ENCODE measurements at regions not wholly inside any gene's neighbourhood (a gene's known extent, or its start where the extent isn't known, plus 50 kb on each side); places are given as distances from the start of the nearest gene placed in this dataset.
"Not testable (repeated sequence)": the region's sequence is repeated elsewhere in the genome, so short reads cannot be mapped to it uniquely, and the experiment has no call there.

GRCh38 chr4:120314969-120315368, 248.3 kb upstream of the MAD2L1 start:
- DNase-seq (ENCODE audit: low read depth, low spot score) = peak; percentile 16

- peak; percentile 23 for DNase-seq (ENCODE audit: low read depth, low spot score)
Observed at GRCh38 chr4:120304801-120305200, 238.2 kb upstream of the MAD2L1 start.

- DNase-seq (ENCODE audit: low read depth, low spot score) = no peak
Observed at GRCh38 chr4:120299631-120300030, 233.0 kb upstream of the MAD2L1 start.

GRCh38 chr4:120293341-120293740, 226.7 kb upstream of the MAD2L1 start:
- peak; percentile 87 for DNase-seq (ENCODE audit: low read depth, low spot score)

GRCh38 chr4:120291541-120291940, 224.9 kb upstream of the MAD2L1 start:
- DNase-seq (ENCODE audit: low read depth, low spot score) = no peak

- DNase-seq (ENCODE audit: low read depth, low spot score) = no peak
Observed at GRCh38 chr4:120290553-120290952, 223.9 kb upstream of the MAD2L1 start.

GRCh38 chr4:120286813-120287212, 220.2 kb upstream of the MAD2L1 start:
- no peak for DNase-seq (ENCODE audit: low read depth, low spot score)

- no peak for DNase-seq (ENCODE audit: low read depth, low spot score)
Observed at GRCh38 chr4:120281581-120281980, 214.9 kb upstream of the MAD2L1 start.

GRCh38 chr4:120277391-120277790, 210.7 kb upstream of the MAD2L1 start:
- DNase-seq (ENCODE audit: low read depth, low spot score) = no peak

GRCh38 chr4:120266602-120267001, 200.0 kb upstream of the MAD2L1 start:
- peak; percentile 35 for DNase-seq (ENCODE audit: low read depth, low spot score)

- DNase-seq (ENCODE audit: low read depth, low spot score) = no peak
Observed at GRCh38 chr4:120263618-120264017, 197.0 kb upstream of the MAD2L1 start.

- no peak for DNase-seq (ENCODE audit: low read depth, low spot score)
Observed at GRCh38 chr4:120261117-120261516, 194.5 kb upstream of the MAD2L1 start.

GRCh38 chr4:120256112-120256775, 189.6 kb upstream of the MAD2L1 start:
- not testable (repeated sequence) for DNase-seq (ENCODE audit: low read depth, low spot score)

- DNase-seq (ENCODE audit: low read depth, low spot score) = no peak
Observed at GRCh38 chr4:120238277-120238973, 171.8 kb upstream of the MAD2L1 start.

- DNase-seq (ENCODE audit: low read depth, low spot score) = no peak
Observed at GRCh38 chr4:120236873-120237272, 170.2 kb upstream of the MAD2L1 start.

- DNase-seq (ENCODE audit: low read depth, low spot score) = peak; percentile 26
Observed at GRCh38 chr4:120232050-120232449, 165.4 kb upstream of the MAD2L1 start.

- no peak for DNase-seq (ENCODE audit: low read depth, low spot score)
Observed at GRCh38 chr4:120228086-120228485, 161.4 kb upstream of the MAD2L1 start.

- no peak for DNase-seq (ENCODE audit: low read depth, low spot score)
Observed at GRCh38 chr4:120227554-120227953, 160.9 kb upstream of the MAD2L1 start.

GRCh38 chr4:120225527-120225926, 158.9 kb upstream of the MAD2L1 start:
- DNase-seq (ENCODE audit: low read depth, low spot score) = no peak

- DNase-seq (ENCODE audit: low read depth, low spot score) = peak; percentile 68
Observed at GRCh38 chr4:120218981-120219380, 152.3 kb upstream of the MAD2L1 start.

GRCh38 chr4:120215350-120215749, 148.7 kb upstream of the MAD2L1 start:
- DNase-seq (ENCODE audit: low read depth, low spot score) = no peak

GRCh38 chr4:120211408-120212015, 144.9 kb upstream of the MAD2L1 start:
- DNase-seq (ENCODE audit: low read depth, low spot score) = no peak

- DNase-seq (ENCODE audit: low read depth, low spot score) = no peak
Observed at GRCh38 chr4:120209706-120210105, 143.1 kb upstream of the MAD2L1 start.

All from astrocyte of the hippocampus (primary cell).